Endodermal cell (in vitro differentiated cells): ENCODE measurements at regions not wholly inside any gene's neighbourhood (a gene's known extent, or its start where the extent isn't known, plus 50 kb on each side); places are given as distances from the start of the nearest gene placed in this dataset.

ENCODE experiments used
- DNase-seq: peaks from one replicate; pipeline ENCODE4 v3.0.0-alpha.2; 2017
- H3K27ac ChIP-seq: 2 replicates; pipeline ENCODE4 v1.5.1; 2013; ENCODE audit warnings: mild to moderate bottlenecking, low read depth, low read length, moderate library complexity
- H3K27me3 ChIP-seq: 2 replicates; pipeline ENCODE4 v1.6.1; 2013; ENCODE audit warnings: mild to moderate bottlenecking, low read length, moderate library complexity; ENCODE audit not compliant: insufficient read depth, control insufficient read depth, poor library complexity, severe bottlenecking
- H3K36me3 ChIP-seq: 2 replicates; pipeline ENCODE4 v1.7.0; 2013; ENCODE audit warnings: mild to moderate bottlenecking, low read length, moderate library complexity; ENCODE audit not compliant: control insufficient read depth, insufficient read depth
- H3K4me1 ChIP-seq: one replicate; pipeline ENCODE4 v1.7.0; 2013; ENCODE audit warnings: low read length; ENCODE audit not compliant: control insufficient read depth, insufficient read depth
- H3K4me3 ChIP-seq: 2 replicates; pipeline ENCODE4 v1.5.1; 2013; ENCODE audit warnings: mild to moderate bottlenecking, low read length, moderate library complexity
- H3K9ac ChIP-seq: 2 replicates; pipeline ENCODE4 v1.6.1; 2013; ENCODE audit warnings: mild to moderate bottlenecking, low read length, moderate library complexity; ENCODE audit not compliant: poor library complexity, severe bottlenecking; ENCODE audit errors: extremely low read depth
- H3K9me3 ChIP-seq: 2 replicates; pipeline ENCODE4 v1.6.1; 2013; ENCODE audit warnings: mild to moderate bottlenecking, low read length, moderate library complexity; ENCODE audit not compliant: control insufficient read depth
- H3K27ac Mint-ChIP-seq: 2 replicates; pipeline ENCODE4 v1.8.0; 2020; ENCODE audit warnings: mixed read lengths
- H3K27me3 Mint-ChIP-seq: 2 replicates; pipeline ENCODE4 v1.8.0; 2021; ENCODE audit warnings: mild to moderate bottlenecking, mixed read lengths; ENCODE audit not compliant: insufficient read depth
- H3K36me3 Mint-ChIP-seq: 2 replicates; pipeline ENCODE4 v1.8.0; 2020; ENCODE audit warnings: low read depth, mixed read lengths
- H3K4me1 Mint-ChIP-seq: 2 replicates; pipeline ENCODE4 v1.8.0; 2020; ENCODE audit warnings: mixed read lengths
- H3K4me3 Mint-ChIP-seq: 2 replicates; pipeline ENCODE4 v1.8.0; 2020; ENCODE audit warnings: mild to moderate bottlenecking, moderate library complexity, mixed read lengths
- H3K9me3 Mint-ChIP-seq: 2 replicates; pipeline ENCODE4 v1.8.0; 2020; ENCODE audit warnings: mild to moderate bottlenecking, mixed read lengths
- CTCF ChIP-seq: fragments of 200-600 bp; sonication (generic); conservative IDR thresholded peaks from 2 replicates; pipeline ENCODE4 v1.5.0; 2021; ENCODE audit warnings: antibody characterized with exemption, mild to moderate bottlenecking
- WGBS, 2 experiments: methylation state at CpG; one replicate each; pipeline versions ENCODE4 v1.1.5 to v1.1.7; 2013; ENCODE audit warnings: missing lambda C conversion rate in 2 of 2, mixed read lengths in 1 of 2; ENCODE audit not compliant: insufficient coverage in 1 of 2, insufficient read length in 1 of 2; 5-methylcytosine and 5-hydroxymethylcytosine counted together

- WGBS, 2 experiments = 64 to 85% methylated on average over 1 to 2 of the region's 2 CpGs
- no peaks in the 10 kb centered on the region for H3K9me3 Mint-ChIP-seq
Observed at GRCh38 chr9:107068581-107068980, 205.6 kb downstream of the ZNF462 start.

GRCh38 chr9:107070586-107070985, 207.6 kb downstream of the ZNF462 start:
- H3K36me3 ChIP-seq = no peaks in the 10 kb centered on the region
- H3K9me3 ChIP-seq = no peaks in the 10 kb centered on the region
- Mint-ChIP-seq H3K9me3 (no peaks in the 10 kb centered on the region), H3K27ac (no peak overlapping the region), H3K27me3 (no peaks in the 10 kb centered on the region), H3K4me1 (no peaks in the 10 kb centered on the region), H3K36me3 (no peaks in the 10 kb centered on the region), H3K4me3 (no peak overlapping the region)
- H3K9ac ChIP-seq = no peak overlapping the region
- H3K4me1 ChIP-seq = no peaks in the 10 kb centered on the region
- no peak overlapping the region for H3K4me3 ChIP-seq
- no peak for DNase-seq
- TF ChIP-seq CTCF = no peak
- H3K27me3 ChIP-seq = no peaks in the 10 kb centered on the region
- 63 to 66% methylated on average over 1 of the region's 1 CpG for WGBS, 2 experiments
- H3K27ac ChIP-seq = no peak overlapping the region

More at GRCh38 chr9:107068581-107068980, 205.6 kb downstream of the ZNF462 start:
- H3K36me3 ChIP-seq = no peaks in the 10 kb centered on the region
- H3K27ac ChIP-seq = no peak overlapping the region
- no peaks in the 10 kb centered on the region for H3K27me3 ChIP-seq
- no peak overlapping the region for H3K9ac ChIP-seq
- Mint-ChIP-seq H3K27me3 (no peaks in the 10 kb centered on the region), H3K27ac (no peak overlapping the region), H3K36me3 (no peaks in the 10 kb centered on the region), H3K4me3 (no peak overlapping the region), H3K4me1 (no peaks in the 10 kb centered on the region)
- no peak overlapping the region for H3K4me3 ChIP-seq
- no peak for TF ChIP-seq CTCF
- DNase-seq = no peak
- no peaks in the 10 kb centered on the region for H3K4me1 ChIP-seq
- H3K9me3 ChIP-seq = no peaks in the 10 kb centered on the region

GRCh38 chr9:107078061-107078460, 205.0 kb upstream of the RAD23B start:
- WGBS, 2 experiments = 85% methylated on average over 1 of the region's 1 CpG; no CpG with 5 or more reads in 1 of the 2 experiments
- Histone ChIP-seq H3K4me1 (no peaks in the 10 kb centered on the region), H3K9me3 (no peaks in the 10 kb centered on the region), H3K9ac (no peak overlapping the region), H3K27ac (no peak overlapping the region), H3K36me3 (no peaks in the 10 kb centered on the region), H3K27me3 (no peaks in the 10 kb centered on the region), H3K4me3 (no peak overlapping the region)
- Mint-ChIP-seq H3K36me3 (no peaks in the 10 kb centered on the region), H3K27me3 (no peaks in the 10 kb centered on the region), H3K4me3 (no peak overlapping the region), H3K9me3 (no peaks in the 10 kb centered on the region), H3K4me1 (no peaks in the 10 kb centered on the region), H3K27ac (no peak overlapping the region)
- no peak for DNase-seq
- TF ChIP-seq CTCF = no peak
